CD4-positive, alpha-beta T cell treated with Interleukin-2 at 100 ng/mL for 4 hours (primary cell): ENCODE measurements at regions not wholly inside any gene's neighbourhood (a gene's known extent, or its start where the extent isn't known, plus 50 kb on each side); places are given as distances from the start of the nearest gene placed in this dataset.

Source experiments
- DNase-seq: peaks from one replicate; pipeline ENCODE4 v3.0.0-alpha.2; 2020; ENCODE audit warnings: low spot score

DNA sequence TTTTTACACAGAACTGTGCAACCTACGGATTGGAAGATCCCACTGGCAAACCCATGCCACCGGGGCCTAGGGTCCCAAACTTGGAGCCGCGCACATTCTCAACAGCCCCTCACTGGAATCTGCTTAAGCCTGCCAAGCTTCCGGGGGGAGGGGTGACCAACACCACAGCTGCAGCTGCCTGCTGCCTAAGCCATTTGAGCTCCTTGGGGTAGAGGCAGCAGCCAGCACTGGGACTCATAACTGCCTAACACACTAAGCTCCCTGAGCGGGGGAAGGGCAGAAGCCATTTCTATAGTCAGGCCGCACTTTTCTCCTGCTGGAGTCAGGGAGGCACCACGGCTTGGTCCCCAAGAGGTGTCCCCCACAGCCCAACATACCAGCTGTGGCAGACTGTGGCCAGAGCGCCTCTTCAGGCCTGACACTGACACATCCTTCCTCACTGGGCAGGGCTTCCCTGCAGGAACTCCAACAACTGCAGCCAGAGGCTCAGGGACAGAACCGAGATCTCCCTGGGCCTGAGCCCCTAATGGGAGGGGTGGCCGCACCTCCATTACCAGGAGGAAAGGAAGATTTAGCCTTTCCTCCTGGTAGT lies 270.3 kb upstream of the ECI2 start:
- DNase-seq = no peak

- DNase-seq = no peak
These were observed 269.0 kb upstream of the ECI2 start for GRCh38 chr6:4404415-4404814.

DNA sequence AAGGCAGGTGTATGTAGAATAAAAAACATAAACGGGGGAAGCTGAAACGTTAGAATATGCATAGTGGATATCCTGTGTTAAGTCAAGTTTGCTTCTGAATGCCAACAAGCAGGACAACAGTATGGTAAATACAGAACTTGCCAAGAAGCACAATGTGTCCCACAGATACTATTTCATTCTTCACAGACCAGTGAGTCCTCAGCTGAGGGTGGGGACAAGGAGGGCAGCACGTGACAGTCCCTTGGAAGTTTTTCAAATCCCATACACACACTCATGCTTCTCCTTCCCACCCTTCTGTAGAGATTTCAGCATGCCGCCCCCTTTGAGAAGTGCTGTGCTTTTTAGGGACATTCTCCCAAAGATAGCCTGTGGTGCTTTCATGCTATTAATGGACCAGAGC lies 268.5 kb upstream of the ECI2 start:
- DNase-seq = no peak

- no peak for DNase-seq
These were observed 267.8 kb upstream of the ECI2 start for GRCh38 chr6:4403023-4403752.

DNA sequence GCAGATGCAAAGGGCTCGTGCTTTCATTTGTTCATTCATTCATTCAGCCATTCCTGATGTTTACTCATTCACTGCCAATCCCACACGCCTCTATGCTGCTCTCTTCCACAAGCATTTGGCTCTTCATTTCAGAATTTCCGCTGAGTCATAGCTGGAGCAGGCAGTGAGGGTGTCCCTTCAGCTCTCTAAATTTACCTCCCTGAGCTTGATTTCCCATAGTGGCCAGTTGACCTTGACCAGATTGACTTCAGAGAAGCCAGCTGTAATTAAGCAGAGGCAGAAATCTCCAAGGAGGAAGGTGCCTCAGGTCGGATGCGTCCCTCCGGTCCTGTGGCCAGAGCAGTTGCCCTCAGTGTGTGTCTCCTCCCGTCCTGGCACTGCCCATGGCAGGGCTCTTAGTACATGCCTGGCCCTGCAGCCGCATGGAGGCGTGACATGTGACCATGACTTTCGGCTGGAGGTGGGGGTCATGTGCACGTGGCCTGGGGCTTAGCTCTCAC lies 267.2 kb upstream of the ECI2 start:
- DNase-seq = no peak

GRCh38 chr6:4401408-4402368 lies 266.3 kb upstream of the ECI2 start:
- DNase-seq = no peak

DNA sequence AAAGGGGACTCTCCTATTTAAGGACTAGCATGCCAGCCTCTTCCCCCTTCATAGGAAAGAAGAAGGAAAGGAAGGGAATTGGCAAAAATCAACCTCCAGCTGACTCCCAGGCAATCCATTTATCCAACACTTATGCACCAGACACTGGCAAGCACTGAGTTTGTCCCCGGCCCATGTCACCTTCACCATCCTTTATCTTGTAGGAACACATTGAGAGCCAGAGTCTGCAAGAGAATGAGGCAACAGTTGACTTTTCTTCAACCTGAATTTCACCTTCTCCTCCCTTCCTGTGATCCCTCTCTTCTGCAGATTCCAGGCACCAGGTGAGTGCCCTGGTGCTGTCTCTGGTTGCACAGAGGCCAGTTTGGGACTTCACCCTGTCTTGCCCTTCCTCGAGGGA lies 264.3 kb upstream of the ECI2 start:
- DNase-seq = no peak

DNA sequence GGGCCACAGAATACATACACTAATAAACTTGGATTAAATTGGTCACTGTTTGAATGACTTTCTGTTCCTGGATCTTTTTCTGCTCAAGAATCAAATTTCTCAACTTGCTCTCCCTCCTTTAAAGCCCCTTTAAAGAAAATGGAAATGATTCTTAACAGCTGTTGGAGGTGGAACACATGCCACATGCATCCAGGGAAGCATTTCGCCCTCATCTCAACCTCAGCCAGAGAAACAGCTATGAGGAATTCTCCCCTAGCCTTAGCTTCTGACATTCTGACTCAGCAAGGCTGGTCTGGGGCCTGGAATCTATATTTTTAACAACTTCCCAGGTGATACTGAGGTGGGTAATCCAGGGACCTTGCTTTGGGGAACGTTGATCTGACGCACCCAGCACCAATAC lies 263.4 kb upstream of the ECI2 start:
- DNase-seq = no peak

- DNase-seq = no peak
These were observed 261.9 kb upstream of the ECI2 start for GRCh38 chr6:4397307-4397706.

GRCh38 chr6:4396044-4396443 lies 260.7 kb upstream of the ECI2 start:
- DNase-seq = no peak

DNA sequence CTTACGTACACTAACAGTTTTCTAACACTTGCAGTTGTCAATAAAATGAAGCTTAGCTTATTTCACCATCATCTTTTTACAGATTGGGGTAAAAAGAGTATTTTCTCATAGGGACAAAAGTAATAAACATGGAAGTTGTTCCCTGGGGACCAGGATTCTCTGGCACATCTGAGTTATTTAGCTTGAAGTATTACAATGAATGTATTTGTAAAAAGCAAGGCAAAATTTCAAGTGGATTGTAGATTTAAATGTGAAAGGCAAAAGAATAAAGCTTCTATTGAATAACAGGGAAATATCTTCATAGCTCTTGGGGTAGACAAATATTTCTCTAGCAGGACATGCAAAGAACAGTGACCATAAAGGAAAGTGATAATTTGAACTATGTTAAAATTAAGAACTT lies 260.0 kb upstream of the ECI2 start:
- DNase-seq = no peak

DNA sequence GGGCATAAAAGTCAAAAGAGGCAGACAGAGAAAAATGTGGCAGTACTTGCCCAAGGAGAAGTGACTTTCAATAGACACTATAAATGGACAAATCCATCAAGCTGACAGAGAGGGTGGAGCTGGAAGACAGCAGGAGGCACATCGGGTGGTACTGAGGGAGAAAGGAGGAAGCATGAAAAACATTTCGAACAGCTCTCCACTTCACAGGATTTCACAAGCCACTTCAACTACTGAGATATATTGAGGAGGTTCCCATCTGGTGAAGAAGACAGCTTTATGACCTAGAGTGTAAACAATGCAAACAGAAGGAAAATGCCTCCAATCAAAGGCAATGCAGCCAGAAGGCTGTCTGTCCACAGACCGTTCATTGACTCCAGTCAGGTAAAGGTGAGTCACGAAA lies 259.4 kb upstream of the ECI2 start:
- DNase-seq = no peak

GRCh38 chr6:4388675-4389074 lies 253.3 kb upstream of the ECI2 start:
- DNase-seq = no peak

DNA sequence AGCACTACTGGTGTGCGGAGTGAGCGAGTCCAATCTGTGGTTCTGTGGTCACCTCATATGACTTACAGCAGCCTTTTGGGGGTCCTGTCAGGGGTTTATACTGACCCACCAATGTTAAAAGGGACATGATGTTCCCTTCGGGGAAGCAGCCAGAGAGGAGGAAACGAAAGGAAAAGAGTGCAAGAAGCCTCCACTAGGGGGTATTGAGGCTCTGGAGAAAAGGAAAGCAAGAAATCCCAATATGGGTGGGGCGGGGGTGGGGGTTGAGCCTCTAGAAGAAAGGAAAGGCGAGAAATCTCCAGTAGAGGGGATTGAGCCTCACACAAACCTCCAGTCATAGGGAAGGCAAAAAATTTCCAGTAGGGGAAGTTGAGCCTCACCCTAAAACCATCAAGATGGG lies 249.3 kb upstream of the ECI2 start:
- DNase-seq = no peak

GRCh38 chr6:4383910-4384638 lies 248.7 kb upstream of the ECI2 start:
- no peak for DNase-seq

- no peak for DNase-seq
These were observed 247.0 kb upstream of the ECI2 start for GRCh38 chr6:4382362-4382853.

DNA sequence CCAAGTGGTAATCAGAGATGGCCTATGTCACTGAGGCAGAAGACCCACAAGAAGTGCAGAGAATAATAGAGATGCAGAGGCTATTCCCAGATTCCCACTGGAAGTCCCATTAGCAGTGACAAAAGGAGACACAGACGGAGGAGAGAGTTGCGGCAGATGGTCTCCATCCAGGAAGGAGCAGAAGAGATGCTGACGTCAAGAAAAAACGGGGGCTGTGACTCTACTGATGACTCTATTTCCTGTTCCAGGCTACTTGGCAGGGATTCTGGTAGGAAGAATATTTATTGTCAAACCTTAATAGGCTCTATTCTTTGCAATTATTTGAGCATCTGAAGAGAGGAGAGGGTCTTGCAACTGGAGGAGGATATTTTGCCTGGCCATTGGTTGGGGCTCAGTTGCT lies 246.0 kb upstream of the ECI2 start:
- no peak for DNase-seq

- no peak for DNase-seq
These were observed 245.5 kb upstream of the ECI2 start for GRCh38 chr6:4380881-4381281.

- DNase-seq = no peak
These were observed 244.6 kb upstream of the ECI2 start for GRCh38 chr6:4379958-4380357.

GRCh38 chr6:4378319-4378996 lies 243.1 kb upstream of the ECI2 start:
- DNase-seq = no peak

- no peak for DNase-seq
These were observed 242.2 kb upstream of the ECI2 start for GRCh38 chr6:4377603-4378002.
